K562 (cell line): ENCODE measurements at regions not wholly inside any gene's neighbourhood (a gene's known extent, or its start where the extent isn't known, plus 50 kb on each side); places are given as distances from the start of the nearest gene placed in this dataset.
A peak's percentile ranks its signal among the peaks of the same experiment; 100 is the strongest.

Source experiments
- CEBPG ChIP-seq, 3 experiments: fragments of 200-800 bp in 1 of 3; sonication (Bioruptor generic) in 1 of 3; sonication (generic) in 1 of 3; formaldehyde crosslinking in 1 of 3; IDR thresholded peaks in 2 of 3; conservative IDR thresholded peaks in 1 of 3; 2 replicates each; pipeline versions ENCODE4 v1.6.1 to v1.8.0; 2016 to 2022; ENCODE audit warnings: missing compliant biosample characterization in 2 of 3, missing genetic modification characterization in 2 of 3, mild to moderate bottlenecking in 1 of 3, missing genetic modification reagents in 1 of 3
- FOXA1 ChIP-seq: fragments of 450-650 bp; IDR thresholded peaks from 2 replicates; pipeline ENCODE4 v1.6.1; 2016; ENCODE audit warnings: mild to moderate bottlenecking, borderline replicate concordance
- FOXK1 ChIP-seq: sonication (generic); formaldehyde crosslinking; IDR thresholded peaks from 2 replicates; pipeline ENCODE4 v1.8.0; 2022; ENCODE audit warnings: missing genetic modification reagents, mild to moderate bottlenecking, borderline replicate concordance
- GATAD2A ChIP-seq: fragments of 450-650 bp; IDR thresholded peaks from 2 replicates; pipeline ENCODE4 v1.6.1; 2017
- KDM4B ChIP-seq, 2 experiments: fragments of 450-650 bp in 1 of 2; sonication (generic) in 1 of 2; IDR thresholded peaks; 2 replicates each; pipeline ENCODE4 v1.6.1; 2016 to 2017; ENCODE audit warnings: borderline replicate concordance in 2 of 2, antibody characterized with exemption in 1 of 2, low read depth in 1 of 2, mild to moderate bottlenecking in 1 of 2
- MAFK ChIP-seq: IDR thresholded peaks from 2 replicates; pipeline ENCODE4 v1.6.1; 2011; ENCODE audit warnings: low read length, improper control_type of control experiment
- MYC ChIP-seq, 2 experiments: fragments of 250-450 bp in 1 of 2; sonication (Bioruptor Pico) in 1 of 2; IDR thresholded peaks; 2 replicates each; pipeline versions ENCODE4 v1.5.1 to v1.6.1; 2012 to 2021; ENCODE audit warnings: low read depth in 2 of 2, borderline replicate concordance in 1 of 2, improper control_type of control experiment in 1 of 2, low read length in 1 of 2, mild to moderate bottlenecking in 1 of 2, moderate library complexity in 1 of 2
- NFXL1 ChIP-seq: fragments of 450-650 bp; formaldehyde crosslinking; IDR thresholded peaks from 2 replicates; pipeline ENCODE4 v1.4.0; 2021; ENCODE audit warnings: mild to moderate bottlenecking
- NR4A1 ChIP-seq, 2 experiments: fragments of 250-450 bp in 1 of 2; fragments of 450-650 bp in 1 of 2; sonication (Bioruptor Pico) in 1 of 2; IDR thresholded peaks; 2 replicates each; pipeline versions ENCODE4 v1.4.0 to v1.6.1; 2016 to 2020; ENCODE audit warnings: mild to moderate bottlenecking in 2 of 2, missing compliant biosample characterization in 1 of 2, missing genetic modification characterization in 1 of 2, moderate library complexity in 1 of 2
- PHTF2 ChIP-seq: fragments of 250-450 bp; sonication (Bioruptor Pico); IDR thresholded peaks from 2 replicates; pipeline ENCODE4 v1.5.0; 2021; ENCODE audit warnings: mild to moderate bottlenecking
- STAT5A ChIP-seq: IDR thresholded peaks from 2 replicates; pipeline ENCODE4 v1.6.1; 2012; ENCODE audit warnings: low read length, inconsistent platforms, borderline replicate concordance
- SUPT5H ChIP-seq: fragments of 450-650 bp; IDR thresholded peaks from 2 replicates; pipeline ENCODE4 v1.6.1; 2016
- TCF7L2 ChIP-seq: fragments of 150-350 bp; IDR thresholded peaks from 2 replicates; pipeline ENCODE4 v1.6.1; 2016; ENCODE audit warnings: low read depth, mild to moderate bottlenecking, low read length, moderate library complexity
- TGIF2 ChIP-seq: sonication (generic); formaldehyde crosslinking; IDR thresholded peaks from 2 replicates; pipeline ENCODE4 v1.8.1; 2022; ENCODE audit warnings: mild to moderate bottlenecking, missing genetic modification reagents, moderate library complexity
- ZC3H4 ChIP-seq: sonication (generic); formaldehyde crosslinking; IDR thresholded peaks from 2 replicates; pipeline ENCODE4 v1.9.0; 2021; ENCODE audit warnings: missing genetic modification reagents, borderline replicate concordance
- ZNF79 ChIP-seq: fragments of 250-450 bp; sonication (Bioruptor Pico); IDR thresholded peaks from 2 replicates; pipeline ENCODE4 v1.4.0; 2020; ENCODE audit warnings: low read depth, mild to moderate bottlenecking, moderate library complexity
- TF ChIP-seq, protein P1 (sequence below): fragments of 250-450 bp; sonication (Bioruptor Pico); IDR thresholded peaks from 2 replicates; pipeline ENCODE4 v1.4.0; 2020; ENCODE audit warnings: mild to moderate bottlenecking, moderate library complexity
- TF ChIP-seq, protein P2 (sequence below): fragments of 250-450 bp; sonication (Bioruptor Pico); IDR thresholded peaks from 2 replicates; pipeline ENCODE4 v1.8.0; 2022; ENCODE audit warnings: inconsistent platforms, mild to moderate bottlenecking, moderate library complexity, borderline replicate concordance
- TF ChIP-seq, protein P3 (sequence below), 2 experiments: IDR thresholded peaks in 1 of 2; conservative IDR thresholded peaks in 1 of 2; 2 replicates each; pipeline ENCODE4 v1.6.1; 2016; ENCODE audit warnings: low read depth in 2 of 2, mild to moderate bottlenecking in 1 of 2, missing compliant biosample characterization in 1 of 2, missing genetic modification characterization in 1 of 2, moderate library complexity in 1 of 2

DNA sequence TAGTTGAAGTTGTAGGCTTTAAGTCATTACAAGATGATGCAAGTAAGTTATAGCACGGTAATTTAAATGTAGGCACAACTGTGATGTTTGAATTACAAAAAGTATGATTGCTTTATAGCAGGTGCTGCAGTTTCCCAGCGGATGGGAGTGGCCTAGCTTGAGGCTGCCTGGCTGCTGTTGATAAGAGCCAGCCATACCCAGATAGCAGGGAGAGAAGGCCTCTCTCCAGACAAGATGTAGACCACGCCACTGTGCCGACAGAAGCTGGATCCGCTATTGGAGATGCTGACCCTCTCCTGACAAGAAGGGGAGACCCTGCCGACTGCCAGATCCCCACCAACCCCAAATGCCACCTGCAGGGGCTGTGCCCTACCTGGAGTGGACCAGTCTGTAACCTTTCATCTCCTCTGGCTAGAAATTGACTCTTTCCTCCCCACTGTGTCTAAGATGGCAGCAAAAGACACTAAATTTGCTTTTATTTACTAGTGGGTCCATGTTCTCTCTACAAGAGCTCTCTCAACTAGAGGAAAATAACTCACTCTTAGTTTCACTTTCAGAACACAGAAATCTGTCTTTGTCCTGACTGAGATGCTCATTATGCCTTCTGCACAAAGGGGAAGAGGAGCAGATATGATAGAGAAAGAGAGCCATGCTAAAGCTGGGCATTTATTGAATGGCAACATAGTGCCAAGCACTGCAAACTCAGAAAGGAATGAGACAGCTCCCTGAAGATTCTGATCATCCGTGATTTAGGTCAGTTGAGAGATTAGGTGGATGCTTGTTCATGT lies 127.9 kb downstream of the URB2 start (continued):
- no peak for TF ChIP-seq FOXA1
- no peak for TF ChIP-seq PHTF2
- TF ChIP-seq, protein P1, sequence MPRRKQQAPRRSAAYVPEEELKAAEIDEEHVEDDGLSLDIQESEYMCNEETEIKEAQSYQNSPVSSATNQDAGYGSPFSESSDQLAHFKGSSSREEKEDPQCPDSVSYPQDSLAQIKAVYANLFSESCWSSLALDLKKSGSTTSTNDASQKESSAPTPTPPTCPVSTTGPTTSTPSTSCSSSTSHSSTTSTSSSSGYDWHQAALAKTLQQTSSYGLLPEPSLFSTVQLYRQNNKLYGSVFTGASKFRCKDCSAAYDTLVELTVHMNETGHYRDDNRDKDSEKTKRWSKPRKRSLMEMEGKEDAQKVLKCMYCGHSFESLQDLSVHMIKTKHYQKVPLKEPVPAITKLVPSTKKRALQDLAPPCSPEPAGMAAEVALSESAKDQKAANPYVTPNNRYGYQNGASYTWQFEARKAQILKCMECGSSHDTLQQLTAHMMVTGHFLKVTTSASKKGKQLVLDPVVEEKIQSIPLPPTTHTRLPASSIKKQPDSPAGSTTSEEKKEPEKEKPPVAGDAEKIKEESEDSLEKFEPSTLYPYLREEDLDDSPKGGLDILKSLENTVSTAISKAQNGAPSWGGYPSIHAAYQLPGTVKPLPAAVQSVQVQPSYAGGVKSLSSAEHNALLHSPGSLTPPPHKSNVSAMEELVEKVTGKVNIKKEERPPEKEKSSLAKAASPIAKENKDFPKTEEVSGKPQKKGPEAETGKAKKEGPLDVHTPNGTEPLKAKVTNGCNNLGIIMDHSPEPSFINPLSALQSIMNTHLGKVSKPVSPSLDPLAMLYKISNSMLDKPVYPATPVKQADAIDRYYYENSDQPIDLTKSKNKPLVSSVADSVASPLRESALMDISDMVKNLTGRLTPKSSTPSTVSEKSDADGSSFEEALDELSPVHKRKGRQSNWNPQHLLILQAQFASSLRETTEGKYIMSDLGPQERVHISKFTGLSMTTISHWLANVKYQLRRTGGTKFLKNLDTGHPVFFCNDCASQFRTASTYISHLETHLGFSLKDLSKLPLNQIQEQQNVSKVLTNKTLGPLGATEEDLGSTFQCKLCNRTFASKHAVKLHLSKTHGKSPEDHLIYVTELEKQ (CRISPR knock-in tag) = no peak
- peak; percentile 87 for TF ChIP-seq STAT5A
- TF ChIP-seq KDM4B (IDR thresholded peaks at IDR 0.05; ENCODE audit: borderline replicate concordance in 2 of 2, low read depth in 1 of 2) = no peak
- no peak for TF ChIP-seq NR4A1 (CRISPR knock-in tag; IDR thresholded peaks at IDR 0.05)
- peak; percentile 72 for TF ChIP-seq NR4A1 (tag; IDR thresholded peaks at IDR 0.05)
- TF ChIP-seq GATAD2A = no peak
- no peak for TF ChIP-seq ZNF79 (CRISPR knock-in tag)
- no peak for TF ChIP-seq NFXL1 (CRISPR knock-in tag)
- 0 out of 2 replicates have a peak, but pooled peaks have one; percentile 20 for TF ChIP-seq MAFK
- TF ChIP-seq, protein P2, sequence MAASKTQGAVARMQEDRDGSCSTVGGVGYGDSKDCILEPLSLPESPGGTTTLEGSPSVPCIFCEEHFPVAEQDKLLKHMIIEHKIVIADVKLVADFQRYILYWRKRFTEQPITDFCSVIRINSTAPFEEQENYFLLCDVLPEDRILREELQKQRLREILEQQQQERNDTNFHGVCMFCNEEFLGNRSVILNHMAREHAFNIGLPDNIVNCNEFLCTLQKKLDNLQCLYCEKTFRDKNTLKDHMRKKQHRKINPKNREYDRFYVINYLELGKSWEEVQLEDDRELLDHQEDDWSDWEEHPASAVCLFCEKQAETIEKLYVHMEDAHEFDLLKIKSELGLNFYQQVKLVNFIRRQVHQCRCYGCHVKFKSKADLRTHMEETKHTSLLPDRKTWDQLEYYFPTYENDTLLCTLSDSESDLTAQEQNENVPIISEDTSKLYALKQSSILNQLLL (CRISPR knock-in tag) = no peak
- TF ChIP-seq ZC3H4 (CRISPR knock-in tag) = no peak
- no peak for TF ChIP-seq TGIF2 (CRISPR knock-in tag)
- TF ChIP-seq CEBPG (CRISPR knock-in tag; IDR thresholded peaks at IDR 0.05) = no peak
- TF ChIP-seq CEBPG (tag; conservative IDR thresholded peaks at IDR 0.05 in 1 of 2, IDR thresholded peaks at IDR 0.05 in 1 of 2) = peak in 1 of 2 experiments; percentile 63; a peak in 1 of 4 replicates
- TF ChIP-seq SUPT5H = no peak
- no peak for TF ChIP-seq TCF7L2
- TF ChIP-seq, protein P3, sequence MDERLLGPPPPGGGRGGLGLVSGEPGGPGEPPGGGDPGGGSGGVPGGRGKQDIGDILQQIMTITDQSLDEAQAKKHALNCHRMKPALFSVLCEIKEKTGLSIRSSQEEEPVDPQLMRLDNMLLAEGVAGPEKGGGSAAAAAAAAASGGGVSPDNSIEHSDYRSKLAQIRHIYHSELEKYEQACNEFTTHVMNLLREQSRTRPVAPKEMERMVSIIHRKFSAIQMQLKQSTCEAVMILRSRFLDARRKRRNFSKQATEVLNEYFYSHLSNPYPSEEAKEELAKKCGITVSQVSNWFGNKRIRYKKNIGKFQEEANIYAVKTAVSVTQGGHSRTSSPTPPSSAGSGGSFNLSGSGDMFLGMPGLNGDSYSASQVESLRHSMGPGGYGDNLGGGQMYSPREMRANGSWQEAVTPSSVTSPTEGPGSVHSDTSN (CRISPR knock-in tag; IDR thresholded peaks at IDR 0.05; ENCODE audit: low read depth) = no peak
- TF ChIP-seq, protein P3 (tag; conservative IDR thresholded peaks at IDR 0.05; ENCODE audit: low read depth) = 0 out of 2 replicates have a peak, but pooled peaks have one; percentile 23
- TF ChIP-seq MYC (IDR thresholded peaks at IDR 0.05; ENCODE audit: low read depth, low read length) = peak; percentile 62
- no peak for TF ChIP-seq MYC (CRISPR knock-in tag; IDR thresholded peaks at IDR 0.05; ENCODE audit: borderline replicate concordance, low read depth)
- TF ChIP-seq FOXK1 = no peak
